BE2C (cell line): ENCODE measurements at regions not wholly inside any gene's neighbourhood (a gene's known extent, or its start where the extent isn't known, plus 50 kb on each side); places are given as distances from the start of the nearest gene placed in this dataset.

Experiments used
- DNase-seq: peaks from one replicate; pipeline ENCODE4 v3.0.0-alpha.2; 2020
- H3K27me3 ChIP-seq: fragments of 250-450 bp; sonication (Bioruptor Pico); 2 replicates; pipeline ENCODE4 v1.5.1; 2020; ENCODE audit warnings: mild to moderate bottlenecking
- H3K36me3 ChIP-seq: fragments of 250-450 bp; sonication (Bioruptor Pico); 2 replicates; pipeline ENCODE4 v1.5.1; 2020; ENCODE audit warnings: mild to moderate bottlenecking
- H3K4me1 ChIP-seq: fragments of 250-450 bp; sonication (Bioruptor Pico); 2 replicates; pipeline ENCODE4 v1.5.1; 2020
- H3K4me3 ChIP-seq: 2 replicates; pipeline ENCODE4 v1.5.1; 2011; ENCODE audit warnings: low read depth, low read length
- H3K9me3 ChIP-seq: fragments of 250-450 bp; sonication (Bioruptor Pico); 2 replicates; pipeline ENCODE4 v1.5.1; 2020
- TF ChIP-seq, protein P1 (sequence below): IDR thresholded peaks from 2 replicates; pipeline ENCODE4 v1.5.1; 2012; ENCODE audit warnings: mild to moderate bottlenecking, low read depth, low read length

DNA sequence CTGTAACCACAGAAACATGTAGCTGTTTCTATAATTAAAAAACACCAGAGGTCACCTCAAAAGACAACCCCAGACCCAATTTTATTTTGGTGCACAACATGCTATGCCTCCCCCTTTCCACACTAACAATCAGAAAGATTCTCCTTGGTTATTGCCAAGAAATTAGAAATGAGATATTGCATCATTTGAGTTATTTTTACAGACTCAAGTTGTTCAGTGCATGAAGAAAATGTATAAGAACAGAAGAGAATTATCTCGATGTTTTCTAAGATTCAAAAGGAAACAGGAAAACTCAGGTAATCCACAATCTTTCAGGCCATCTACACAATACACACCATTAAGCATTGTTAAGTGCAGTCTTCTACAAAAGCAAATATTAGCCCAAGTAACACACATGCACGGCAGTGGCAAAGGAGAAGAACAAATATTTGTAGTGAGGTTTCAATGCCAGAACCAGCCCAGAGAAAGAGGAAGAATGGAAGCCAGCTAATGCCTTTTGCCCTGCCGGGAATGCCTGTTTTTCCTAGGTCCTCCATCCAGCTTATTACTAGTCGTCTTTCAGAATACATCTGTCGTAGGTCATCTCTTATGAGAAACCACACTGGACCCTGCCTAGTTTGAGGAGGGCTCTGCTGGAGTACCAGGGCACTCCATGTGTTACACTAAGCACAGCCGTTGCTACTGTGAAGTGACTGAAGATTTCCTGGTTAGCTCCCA lies 67.6 kb upstream of the C1GALT1 start:
- TF ChIP-seq, protein P1, sequence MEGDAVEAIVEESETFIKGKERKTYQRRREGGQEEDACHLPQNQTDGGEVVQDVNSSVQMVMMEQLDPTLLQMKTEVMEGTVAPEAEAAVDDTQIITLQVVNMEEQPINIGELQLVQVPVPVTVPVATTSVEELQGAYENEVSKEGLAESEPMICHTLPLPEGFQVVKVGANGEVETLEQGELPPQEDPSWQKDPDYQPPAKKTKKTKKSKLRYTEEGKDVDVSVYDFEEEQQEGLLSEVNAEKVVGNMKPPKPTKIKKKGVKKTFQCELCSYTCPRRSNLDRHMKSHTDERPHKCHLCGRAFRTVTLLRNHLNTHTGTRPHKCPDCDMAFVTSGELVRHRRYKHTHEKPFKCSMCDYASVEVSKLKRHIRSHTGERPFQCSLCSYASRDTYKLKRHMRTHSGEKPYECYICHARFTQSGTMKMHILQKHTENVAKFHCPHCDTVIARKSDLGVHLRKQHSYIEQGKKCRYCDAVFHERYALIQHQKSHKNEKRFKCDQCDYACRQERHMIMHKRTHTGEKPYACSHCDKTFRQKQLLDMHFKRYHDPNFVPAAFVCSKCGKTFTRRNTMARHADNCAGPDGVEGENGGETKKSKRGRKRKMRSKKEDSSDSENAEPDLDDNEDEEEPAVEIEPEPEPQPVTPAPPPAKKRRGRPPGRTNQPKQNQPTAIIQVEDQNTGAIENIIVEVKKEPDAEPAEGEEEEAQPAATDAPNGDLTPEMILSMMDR: no peak
- no peaks in the 10 kb centered on the region for H3K4me1 ChIP-seq
- H3K4me3 ChIP-seq: no peak overlapping the region
- no peak for DNase-seq
- peaks cover 4% of the 10 kb centered on the region for H3K27me3 ChIP-seq
- no peaks in the 10 kb centered on the region for H3K9me3 ChIP-seq
- H3K36me3 ChIP-seq: no peaks in the 10 kb centered on the region

DNA sequence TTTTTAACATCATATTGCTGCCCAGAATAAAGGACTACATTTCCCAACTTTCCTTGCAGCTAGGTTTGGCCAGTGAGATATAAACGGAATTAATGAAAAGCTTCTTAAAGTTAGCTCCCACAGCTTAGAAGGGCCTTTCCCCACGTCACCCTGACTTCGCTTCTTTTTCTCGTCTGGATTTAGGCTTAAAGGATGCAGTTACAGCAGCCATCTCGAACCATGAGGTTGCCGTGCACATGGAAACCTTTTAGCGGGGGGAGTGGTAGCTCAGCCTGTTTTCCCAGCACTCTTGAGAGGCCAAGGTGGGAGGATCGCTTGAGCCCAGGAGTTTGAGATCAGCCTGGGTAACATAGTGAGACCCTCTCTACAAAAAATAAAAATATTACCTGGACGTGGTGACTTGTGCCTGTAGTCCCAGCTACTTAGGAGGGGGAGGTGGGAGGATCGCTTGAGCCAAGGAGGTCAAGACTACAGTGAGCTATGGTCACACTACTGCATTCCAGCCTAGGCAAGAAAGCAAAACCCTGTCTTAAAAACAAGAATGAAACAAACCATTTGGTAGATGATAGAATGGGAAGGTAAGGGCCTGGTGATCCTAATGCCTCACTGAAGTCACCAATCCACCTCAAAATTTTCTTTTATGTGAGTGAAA lies 64.3 kb upstream of the C1GALT1 start:
- Histone ChIP-seq H3K4me3 (no peak overlapping the region), H3K4me1 (no peaks in the 10 kb centered on the region), H3K27me3 (no peaks in the 10 kb centered on the region; the same call in 1 of the 2 replicates), H3K36me3 (no peaks in the 10 kb centered on the region), H3K9me3 (no peaks in the 10 kb centered on the region)
- TF ChIP-seq, protein P1: no peak
- DNase-seq: no peak

DNA sequence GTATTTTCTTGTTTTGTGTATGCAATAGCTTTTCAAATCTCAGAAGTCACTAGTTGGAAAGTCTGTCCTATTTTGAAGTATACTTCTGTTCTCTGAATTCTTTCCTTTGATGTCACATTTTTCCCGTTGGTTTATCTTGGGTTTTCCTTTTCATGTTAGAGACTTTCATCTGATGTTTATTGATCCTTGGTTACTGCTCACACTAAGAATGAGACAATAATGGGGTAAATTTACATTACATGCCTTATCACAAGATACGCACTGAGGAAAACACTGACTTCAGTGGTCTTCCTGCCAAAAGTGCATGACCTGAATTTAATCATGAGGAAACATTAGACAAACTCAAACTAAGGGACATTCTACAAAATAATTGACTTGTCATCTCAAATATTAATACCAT lies 63.5 kb upstream of the C1GALT1 start:
- Histone ChIP-seq H3K9me3 (no peaks in the 10 kb centered on the region), H3K4me3 (no peak overlapping the region), H3K27me3 (no peaks in the 10 kb centered on the region; the same call in 1 of the 2 replicates), H3K36me3 (no peaks in the 10 kb centered on the region), H3K4me1 (no peaks in the 10 kb centered on the region; the same call in 1 of the 2 replicates)
- TF ChIP-seq, protein P1: no peak
- no peak for DNase-seq

DNA sequence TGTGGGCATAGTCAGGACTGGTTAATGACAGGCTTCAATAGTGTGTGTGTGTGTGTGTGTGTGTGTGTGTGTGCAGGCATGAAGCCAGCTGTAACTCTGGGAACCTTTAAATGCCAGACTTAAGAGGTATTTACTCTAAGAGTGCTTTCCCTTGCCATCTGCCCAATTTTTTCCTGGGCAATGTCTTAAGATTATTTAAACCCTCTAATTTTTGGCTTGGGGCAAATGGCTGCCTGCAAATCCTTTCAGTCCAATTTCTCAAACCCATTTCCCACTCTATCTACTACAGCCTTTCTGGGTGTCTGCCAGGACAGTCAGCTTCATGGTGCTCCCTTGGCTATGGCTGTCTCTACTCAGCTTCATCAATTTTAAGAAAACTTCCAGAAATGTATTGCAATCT lies 62.6 kb upstream of the C1GALT1 start:
- no peak overlapping the region for H3K4me3 ChIP-seq
- H3K9me3 ChIP-seq: no peaks in the 10 kb centered on the region
- H3K36me3 ChIP-seq: no peaks in the 10 kb centered on the region
- TF ChIP-seq, protein P1: no peak
- H3K4me1 ChIP-seq: no peaks in the 10 kb centered on the region; the same call in 1 of the 2 replicates
- no peaks in the 10 kb centered on the region; the same call in 1 of the 2 replicates for H3K27me3 ChIP-seq
- no peak for DNase-seq

DNA sequence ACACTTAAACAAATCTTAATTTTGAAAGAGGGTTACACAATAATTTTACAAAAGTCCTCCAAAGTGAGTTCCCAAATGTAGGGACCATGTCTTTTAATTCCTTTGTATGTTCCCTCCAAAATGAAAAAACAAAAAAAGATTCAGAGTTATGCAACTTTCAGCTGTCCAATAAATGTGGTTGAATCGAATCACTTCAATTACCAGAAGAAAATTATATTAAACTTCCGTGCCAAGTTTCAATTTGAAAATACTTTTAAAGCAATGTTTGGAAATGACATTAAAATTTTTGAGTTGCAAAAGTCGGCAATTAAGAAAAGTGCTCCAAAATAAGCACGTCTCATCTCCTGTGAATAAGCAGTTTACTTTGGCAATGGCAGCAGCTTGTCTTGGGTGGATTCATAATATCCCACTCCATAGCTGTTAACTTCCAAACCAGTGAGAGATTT lies 60.3 kb upstream of the C1GALT1 start:
- Histone ChIP-seq H3K4me3 (no peak overlapping the region), H3K36me3 (no peaks in the 10 kb centered on the region), H3K4me1 (no peaks in the 10 kb centered on the region; the same call in 1 of the 2 replicates), H3K27me3 (no peaks in the 10 kb centered on the region; the same call in 1 of the 2 replicates), H3K9me3 (no peaks in the 10 kb centered on the region)
- DNase-seq: no peak
- TF ChIP-seq, protein P1: no peak
